NCI-H1092 (cell line): ENCODE measurements at regions not wholly inside any gene's neighbourhood (a gene's known extent, or its start where the extent isn't known, plus 50 kb on each side); places are given as distances from the start of the nearest gene placed in this dataset.

Source experiments
- DNase-seq: peaks from one replicate; lab custom pipeline; 2025; lab: John Stamatoyannopoulos, UW

- no peak for DNase-seq
Measured at GRCh38 chr3:189455641-189456417, 175.4 kb upstream of the TP63 start.

GRCh38 chr3:189457201-189457607, 174.0 kb upstream of the TP63 start:
- DNase-seq = no peak

- DNase-seq = no peak
Measured at GRCh38 chr3:189457631-189458412, 173.4 kb upstream of the TP63 start.

GRCh38 chr3:189458528-189458927, 172.7 kb upstream of the TP63 start:
- DNase-seq = no peak

GRCh38 chr3:189459231-189459630, 172.0 kb upstream of the TP63 start:
- DNase-seq = no peak

- DNase-seq = no peak
Measured at GRCh38 chr3:189460511-189460910, 170.7 kb upstream of the TP63 start.

- no peak for DNase-seq
Measured at GRCh38 chr3:189464799-189465198, 166.4 kb upstream of the TP63 start.

- no peak for DNase-seq
Measured at GRCh38 chr3:189466004-189466403, 165.2 kb upstream of the TP63 start.

- DNase-seq = no peak
Measured at GRCh38 chr3:189467451-189467850, 163.7 kb upstream of the TP63 start.

- DNase-seq = no peak
Measured at GRCh38 chr3:189474944-189475343, 156.2 kb upstream of the TP63 start.

- no peak for DNase-seq
Measured at GRCh38 chr3:189477614-189478013, 153.6 kb upstream of the TP63 start.

- no peak for DNase-seq
Measured at GRCh38 chr3:189486556-189486955, 144.6 kb upstream of the TP63 start.

GRCh38 chr3:189488241-189488767, 142.9 kb upstream of the TP63 start:
- DNase-seq = no peak

- no peak for DNase-seq
Measured at GRCh38 chr3:189490337-189490736, 140.9 kb upstream of the TP63 start.

GRCh38 chr3:189490749-189491148, 140.4 kb upstream of the TP63 start:
- no peak for DNase-seq

- no peak for DNase-seq
Measured at GRCh38 chr3:189491831-189492230, 139.4 kb upstream of the TP63 start.

GRCh38 chr3:189493271-189493670, 137.9 kb upstream of the TP63 start:
- no peak for DNase-seq

GRCh38 chr3:189494632-189495031, 136.6 kb upstream of the TP63 start:
- DNase-seq = no peak

- DNase-seq = no peak
Measured at GRCh38 chr3:189496375-189497138, 134.6 kb upstream of the TP63 start.

- DNase-seq = no peak
Measured at GRCh38 chr3:189498995-189499704, 132.0 kb upstream of the TP63 start.

GRCh38 chr3:189500299-189500698, 130.9 kb upstream of the TP63 start:
- no peak for DNase-seq
